LNCaP clone FGC (cell line): ENCODE measurements at regions not wholly inside any gene's neighbourhood (a gene's known extent, or its start where the extent isn't known, plus 50 kb on each side); places are given as distances from the start of the nearest gene placed in this dataset.

Source experiments
- DNase-seq: peaks from one replicate; pipeline ENCODE4 v3.0.0-alpha.2; 2011; ENCODE audit warnings: low read depth
- H3K4me3 ChIP-seq: 2 replicates; pipeline ENCODE4 v1.5.1; 2011; ENCODE audit warnings: mild to moderate bottlenecking, low read depth, low read length, control low read depth
- TF ChIP-seq, protein P1 (sequence below): IDR thresholded peaks from 2 replicates; pipeline ENCODE4 v1.5.1; 2012; ENCODE audit warnings: mild to moderate bottlenecking; ENCODE audit not compliant: control insufficient read depth, insufficient read depth; ENCODE audit errors: extremely low read depth

GRCh38 chr6:20319520-20320357 is 81.9 kb upstream of the E2F3 start:
- TF ChIP-seq, protein P1, sequence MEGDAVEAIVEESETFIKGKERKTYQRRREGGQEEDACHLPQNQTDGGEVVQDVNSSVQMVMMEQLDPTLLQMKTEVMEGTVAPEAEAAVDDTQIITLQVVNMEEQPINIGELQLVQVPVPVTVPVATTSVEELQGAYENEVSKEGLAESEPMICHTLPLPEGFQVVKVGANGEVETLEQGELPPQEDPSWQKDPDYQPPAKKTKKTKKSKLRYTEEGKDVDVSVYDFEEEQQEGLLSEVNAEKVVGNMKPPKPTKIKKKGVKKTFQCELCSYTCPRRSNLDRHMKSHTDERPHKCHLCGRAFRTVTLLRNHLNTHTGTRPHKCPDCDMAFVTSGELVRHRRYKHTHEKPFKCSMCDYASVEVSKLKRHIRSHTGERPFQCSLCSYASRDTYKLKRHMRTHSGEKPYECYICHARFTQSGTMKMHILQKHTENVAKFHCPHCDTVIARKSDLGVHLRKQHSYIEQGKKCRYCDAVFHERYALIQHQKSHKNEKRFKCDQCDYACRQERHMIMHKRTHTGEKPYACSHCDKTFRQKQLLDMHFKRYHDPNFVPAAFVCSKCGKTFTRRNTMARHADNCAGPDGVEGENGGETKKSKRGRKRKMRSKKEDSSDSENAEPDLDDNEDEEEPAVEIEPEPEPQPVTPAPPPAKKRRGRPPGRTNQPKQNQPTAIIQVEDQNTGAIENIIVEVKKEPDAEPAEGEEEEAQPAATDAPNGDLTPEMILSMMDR = no peak
- no peak for DNase-seq
- H3K4me3 ChIP-seq = no peak overlapping the region

- no peak overlapping the region for H3K4me3 ChIP-seq
- TF ChIP-seq, protein P1 = no peak
- DNase-seq = no peak
Measured at GRCh38 chr6:20325641-20326421, 75.8 kb upstream of the E2F3 start.

- DNase-seq = no peak
- no peak overlapping the region for H3K4me3 ChIP-seq
- TF ChIP-seq, protein P1 = no peak
Measured at GRCh38 chr6:20326422-20326728, 75.3 kb upstream of the E2F3 start.

- no peak overlapping the region for H3K4me3 ChIP-seq
- no peak for DNase-seq
- TF ChIP-seq, protein P1 = no peak
Measured at GRCh38 chr6:20327141-20327540, 74.5 kb upstream of the E2F3 start.

- no peak overlapping the region for H3K4me3 ChIP-seq
- no peak for DNase-seq
- TF ChIP-seq, protein P1 = no peak
Measured at GRCh38 chr6:20328266-20328923, 73.3 kb upstream of the E2F3 start.

DNA sequence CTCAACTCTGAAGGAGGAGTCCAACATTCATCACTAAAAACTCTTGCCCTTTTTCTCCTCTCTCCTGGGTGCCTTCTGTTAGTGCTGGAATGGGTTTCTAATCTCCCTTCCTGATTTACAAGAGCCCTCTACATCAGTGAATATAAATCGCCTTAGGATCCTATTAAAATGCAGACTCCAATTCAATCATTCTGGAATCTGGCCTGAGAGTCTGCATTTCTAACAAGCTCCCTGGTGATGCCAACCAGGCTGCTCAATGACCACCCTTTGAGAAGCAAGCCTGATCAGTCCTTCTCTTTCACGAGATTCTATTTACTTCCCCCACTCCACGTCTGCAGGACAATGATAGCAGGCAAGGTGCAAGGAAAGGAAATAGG is 72.8 kb upstream of the E2F3 start:
- TF ChIP-seq, protein P1 = no peak
- H3K4me3 ChIP-seq = no peak overlapping the region
- DNase-seq = no peak
